GM23338 (cell line): ENCODE measurements at regions not wholly inside any gene's neighbourhood (a gene's known extent, or its start where the extent isn't known, plus 50 kb on each side); places are given as distances from the start of the nearest gene placed in this dataset.

Experiments used
- ATAC-seq: fragments of 200-7000 bp; cut with Tn5 transposase; 3 replicates; pipeline ENCODE4 v1.9.1; 2020
- DNase-seq: peaks from one replicate; pipeline ENCODE4 v3.0.0-alpha.2; 2015; ENCODE audit warnings: low spot score
- H2AFZ ChIP-seq: fragments of 200-600 bp; sonication (generic); 2 replicates; pipeline ENCODE4 v1.8.0; 2016; ENCODE audit warnings: antibody characterized with exemption, mild to moderate bottlenecking, moderate library complexity
- H3F3A ChIP-seq: fragments of 200-600 bp; sonication (generic); replicated peaks from 2 replicates; pipeline ENCODE4 v1.8.0; 2017; ENCODE audit warnings: antibody characterized with exemption, mixed run types, low read depth
- H3K27ac ChIP-seq: fragments of 200-600 bp; sonication (generic); 2 replicates; pipeline ENCODE4 v1.6.1; 2016; ENCODE audit warnings: low read depth
- H3K27me3 ChIP-seq: fragments of 200-600 bp; sonication (generic); 2 replicates; pipeline ENCODE4 v1.8.0; 2016; ENCODE audit warnings: mild to moderate bottlenecking, mixed run types, moderate library complexity; ENCODE audit not compliant: insufficient read depth
- H3K36me3 ChIP-seq: fragments of 200-600 bp; sonication (generic); 2 replicates; pipeline ENCODE4 v1.8.0; 2016; ENCODE audit warnings: mild to moderate bottlenecking; ENCODE audit not compliant: insufficient read depth
- H3K4me1 ChIP-seq: fragments of 200-600 bp; sonication (generic); 2 replicates; pipeline ENCODE4 v1.8.0; 2016; ENCODE audit warnings: mild to moderate bottlenecking, moderate library complexity; ENCODE audit not compliant: insufficient read depth
- H3K4me2 ChIP-seq: fragments of 200-600 bp; sonication (generic); 2 replicates; pipeline ENCODE4 v1.7.1; 2017; ENCODE audit warnings: mixed run types
- H3K4me3 ChIP-seq: fragments of 200-600 bp; sonication (generic); 2 replicates; pipeline ENCODE4 v1.6.1; 2016; ENCODE audit warnings: mixed run types
- H3K79me2 ChIP-seq: fragments of 200-600 bp; sonication (generic); replicated peaks from 2 replicates; pipeline ENCODE4 v1.8.0; 2017; ENCODE audit warnings: mild to moderate bottlenecking; ENCODE audit not compliant: insufficient read depth
- H3K9me2 ChIP-seq: fragments of 200-600 bp; sonication (generic); 2 replicates; pipeline ENCODE4 v1.8.0; 2017; ENCODE audit not compliant: insufficient read depth
- H4K20me1 ChIP-seq: fragments of 200-600 bp; sonication (generic); replicated peaks from 2 replicates; pipeline ENCODE4 v1.8.0; 2017; ENCODE audit warnings: mild to moderate bottlenecking; ENCODE audit not compliant: insufficient read depth
- H3K27ac Mint-ChIP-seq: 2 replicates; pipeline ENCODE4 v1.8.0; 2020; ENCODE audit warnings: inconsistent platforms, mild to moderate bottlenecking, moderate library complexity, mixed read lengths
- H3K27me3 Mint-ChIP-seq: 3 replicates; pipeline ENCODE4 v1.8.0; 2022; ENCODE audit warnings: low read depth, mild to moderate bottlenecking, moderate library complexity, mixed read lengths, inconsistent platforms; ENCODE audit not compliant: insufficient read depth, poor library complexity
- H3K36me3 Mint-ChIP-seq: 3 replicates; pipeline ENCODE4 v1.8.0; 2021; ENCODE audit warnings: low read depth, mild to moderate bottlenecking, inconsistent platforms, moderate library complexity, mixed read lengths
- H3K4me1 Mint-ChIP-seq: 3 replicates; pipeline ENCODE4 v1.8.0; 2020; ENCODE audit warnings: mild to moderate bottlenecking, inconsistent platforms, mixed read lengths
- H3K4me3 Mint-ChIP-seq: 3 replicates; pipeline ENCODE4 v1.8.0; 2021; ENCODE audit warnings: moderate library complexity, mild to moderate bottlenecking, inconsistent platforms, mixed read lengths
- H3K9me3 Mint-ChIP-seq: 3 replicates; pipeline ENCODE4 v1.8.0; 2020; ENCODE audit warnings: moderate library complexity, mild to moderate bottlenecking, inconsistent platforms, mixed read lengths
- CREB1 ChIP-seq: fragments of 250-450 bp; sonication (Bioruptor Pico); IDR thresholded peaks from 2 replicates; pipeline ENCODE4 v1.5.0; 2020; ENCODE audit warnings: low read depth, mild to moderate bottlenecking, moderate library complexity
- CTCF ChIP-seq, 2 experiments: fragments of 200-600 bp in 1 of 2; sonication (generic) in 1 of 2; conservative IDR thresholded peaks; 2 replicates each; pipeline versions ENCODE4 v1.5.1 to v1.6.1; 2016 to 2017; ENCODE audit warnings: antibody characterized with exemption in 2 of 2, low read depth in 2 of 2, mild to moderate bottlenecking in 2 of 2, moderate library complexity in 1 of 2
- ETS1 ChIP-seq: IDR thresholded peaks from 2 replicates; pipeline ENCODE4 v1.6.1; 2016; ENCODE audit warnings: antibody characterized with exemption
- EZH2 ChIP-seq: fragments of 200-600 bp; sonication (generic); IDR thresholded peaks from one replicate; pipeline ENCODE4 v1.8.0; 2017; ENCODE audit warnings: antibody characterized with exemption, mild to moderate bottlenecking, low read depth; ENCODE audit not compliant: unreplicated experiment
- EZH2phosphoT487 ChIP-seq: fragments of 200-600 bp; sonication (generic); IDR thresholded peaks from one replicate; pipeline ENCODE4 v1.8.1; 2018; ENCODE audit warnings: antibody characterized with exemption; ENCODE audit not compliant: unreplicated experiment
- JUNB ChIP-seq: IDR thresholded peaks from one replicate; pipeline ENCODE4 v1.6.1; 2016; ENCODE audit warnings: antibody characterized with exemption; ENCODE audit not compliant: unreplicated experiment
- NANOG ChIP-seq: IDR thresholded peaks from 2 replicates; pipeline ENCODE4 v1.6.1; 2016; ENCODE audit warnings: antibody characterized with exemption, borderline replicate concordance
- POLR2AphosphoS5 ChIP-seq: IDR thresholded peaks from 2 replicates; pipeline ENCODE4 v1.6.1; 2016; ENCODE audit warnings: antibody characterized with exemption, low read depth
- REST ChIP-seq: IDR thresholded peaks from one replicate; pipeline ENCODE4 v1.6.1; 2018; ENCODE audit warnings: antibody characterized with exemption; ENCODE audit not compliant: unreplicated experiment
- STAT1 ChIP-seq: IDR thresholded peaks from one replicate; pipeline ENCODE4 v1.6.1; 2016; ENCODE audit warnings: antibody characterized with exemption; ENCODE audit not compliant: unreplicated experiment
- ZNF114 ChIP-seq: fragments of 250-450 bp; sonication (Bioruptor Pico); IDR thresholded peaks from 2 replicates; pipeline ENCODE4 v1.5.0; 2020; ENCODE audit warnings: mild to moderate bottlenecking, moderate library complexity
- ZNF331 ChIP-seq: fragments of 250-450 bp; sonication (Bioruptor Pico); IDR thresholded peaks from 2 replicates; pipeline ENCODE4 v1.5.0; 2020; ENCODE audit warnings: low read depth, mild to moderate bottlenecking, moderate library complexity
- ZNF462 ChIP-seq: fragments of 250-450 bp; sonication (Bioruptor Pico); IDR thresholded peaks from 2 replicates; pipeline ENCODE4 v1.5.0; 2020; ENCODE audit warnings: mild to moderate bottlenecking, moderate library complexity

- no peak for DNase-seq
- no peak overlapping the region for H3K4me3 ChIP-seq
- no peaks in the 10 kb centered on the region for H4K20me1 ChIP-seq
- H3K9me3 Mint-ChIP-seq, result no peaks in the 10 kb centered on the region
- no peak overlapping the region for H3K27ac Mint-ChIP-seq
- H3K4me1 ChIP-seq, result no peaks in the 10 kb centered on the region
- H3K4me1 Mint-ChIP-seq, result peaks cover 2% of the 10 kb centered on the region; the same call in 1 of the 3 replicates
- no peaks in the 10 kb centered on the region for H3K36me3 ChIP-seq
- no peak overlapping the region for H2AFZ ChIP-seq
- no peaks in the 10 kb centered on the region for H3F3A ChIP-seq
- ATAC-seq, result no peak
- H3K9me2 ChIP-seq, result peaks cover 10% of the 10 kb centered on the region; the same call in 1 of the 2 replicates
- no peaks in the 10 kb centered on the region for H3K27me3 Mint-ChIP-seq
- H3K4me3 Mint-ChIP-seq, result no peak overlapping the region
- no peak overlapping the region for H3K4me2 ChIP-seq
- no peak overlapping the region for H3K27ac ChIP-seq
- H3K36me3 Mint-ChIP-seq, result no peaks in the 10 kb centered on the region
- H3K27me3 ChIP-seq, result no peaks in the 10 kb centered on the region
- TF ChIP-seq POLR2AphosphoS5, result no peak
- TF ChIP-seq ZNF331 (CRISPR knock-in tag), result no peak
- TF ChIP-seq REST, result no peak
- no peak for TF ChIP-seq CREB1 (CRISPR knock-in tag)
- no peak for TF ChIP-seq ZNF462 (CRISPR knock-in tag)
- TF ChIP-seq NANOG, result no peak
- no peak for TF ChIP-seq CTCF (conservative IDR thresholded peaks at IDR 0.05; ENCODE audit: low read depth in 2 of 2)
- no peak for TF ChIP-seq ZNF114 (CRISPR knock-in tag)
- TF ChIP-seq STAT1, result no peak
- TF ChIP-seq JUNB, result no peak
- TF ChIP-seq EZH2phosphoT487, result no peak
- TF ChIP-seq ETS1, result no peak
- TF ChIP-seq EZH2, result no peak
- no peaks in the 10 kb centered on the region for H3K79me2 ChIP-seq
Observed at GRCh38 chr5:61991866-61992265, 314.1 kb upstream of the KIF2A start.
